Activated T-helper 17 cell treated with anti-CD3 and anti-CD28 coated beads, Interleukin-2, amount 50 U/mL, for 72 hours (primary cell): ENCODE measurements at regions not wholly inside any gene's neighbourhood (a gene's known extent, or its start where the extent isn't known, plus 50 kb on each side); places are given as distances from the start of the nearest gene placed in this dataset.

Experiments
- ATAC-seq: fragments of 150-1000 bp; cut with Tn5 transposase; replicated peaks from 2 replicates; pipeline ENCODE4 v1.10.0; 2021; ENCODE audit warnings: mild to moderate bottlenecking, moderate library complexity
- H3K27ac Mint-ChIP-seq: one replicate; pipeline ENCODE4 v1.8.0; 2022; ENCODE audit warnings: mixed read lengths
- H3K27me3 Mint-ChIP-seq: one replicate; pipeline ENCODE4 v1.8.0; 2022; ENCODE audit warnings: mixed read lengths
- H3K36me3 Mint-ChIP-seq: one replicate; pipeline ENCODE4 v1.8.0; 2022; ENCODE audit warnings: low read depth, mild to moderate bottlenecking, mixed read lengths
- H3K4me1 Mint-ChIP-seq: one replicate; pipeline ENCODE4 v1.8.0; 2022; ENCODE audit warnings: mixed read lengths
- H3K4me3 Mint-ChIP-seq: one replicate; pipeline ENCODE4 v1.8.0; 2022; ENCODE audit warnings: mild to moderate bottlenecking, mixed read lengths
- H3K9me3 Mint-ChIP-seq: one replicate; pipeline ENCODE4 v1.8.0; 2022; ENCODE audit warnings: mixed read lengths

- no peaks in the 10 kb centered on the region for H3K27me3 Mint-ChIP-seq
- peaks cover 33% of the 10 kb centered on the region for H3K9me3 Mint-ChIP-seq
- H3K4me3 Mint-ChIP-seq: no peak overlapping the region
- no peaks in the 10 kb centered on the region for H3K4me1 Mint-ChIP-seq
- no peaks in the 10 kb centered on the region for H3K36me3 Mint-ChIP-seq
- ATAC-seq: no peak
- H3K27ac Mint-ChIP-seq: no peak overlapping the region
Observed at GRCh38 chr21:19702726-19703125, 1295.5 kb upstream of the NCAM2 start.

- no peaks in the 10 kb centered on the region for H3K36me3 Mint-ChIP-seq
- H3K4me3 Mint-ChIP-seq: no peak overlapping the region
- no peaks in the 10 kb centered on the region for H3K4me1 Mint-ChIP-seq
- H3K27ac Mint-ChIP-seq: no peak overlapping the region
- no peaks in the 10 kb centered on the region for H3K27me3 Mint-ChIP-seq
- ATAC-seq: no peak
- H3K9me3 Mint-ChIP-seq: peaks cover 32% of the 10 kb centered on the region
Observed at GRCh38 chr21:19704832-19705231, 1293.4 kb upstream of the NCAM2 start.

GRCh38 chr21:19712441-19712840, 1285.8 kb upstream of the NCAM2 start:
- Mint-ChIP-seq H3K27ac (no peak overlapping the region), H3K36me3 (no peaks in the 10 kb centered on the region), H3K4me1 (no peaks in the 10 kb centered on the region), H3K27me3 (no peaks in the 10 kb centered on the region), H3K9me3 (peaks cover 21% of the 10 kb centered on the region), H3K4me3 (no peak overlapping the region)
- no peak for ATAC-seq

DNA sequence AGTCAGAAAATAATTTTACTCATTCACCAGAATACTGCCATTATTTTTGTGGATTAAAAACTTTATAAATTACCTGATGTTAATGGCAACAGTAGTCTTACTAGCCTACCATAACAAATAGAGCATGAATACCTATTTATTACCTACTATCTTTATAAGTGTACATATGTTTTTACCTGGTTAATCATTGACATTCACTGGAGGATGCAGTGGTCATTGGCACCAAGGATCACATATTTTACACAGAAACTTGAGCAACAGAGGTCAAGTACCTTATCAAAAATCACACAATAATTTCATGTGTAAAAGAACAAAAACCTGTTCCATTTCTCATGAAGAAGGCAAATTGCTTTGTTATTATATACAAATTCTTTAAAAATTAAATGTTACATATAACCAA, 1284.9 kb upstream of the NCAM2 start:
- no peaks in the 10 kb centered on the region for H3K36me3 Mint-ChIP-seq
- no peak overlapping the region for H3K4me3 Mint-ChIP-seq
- no peak for ATAC-seq

DNA sequence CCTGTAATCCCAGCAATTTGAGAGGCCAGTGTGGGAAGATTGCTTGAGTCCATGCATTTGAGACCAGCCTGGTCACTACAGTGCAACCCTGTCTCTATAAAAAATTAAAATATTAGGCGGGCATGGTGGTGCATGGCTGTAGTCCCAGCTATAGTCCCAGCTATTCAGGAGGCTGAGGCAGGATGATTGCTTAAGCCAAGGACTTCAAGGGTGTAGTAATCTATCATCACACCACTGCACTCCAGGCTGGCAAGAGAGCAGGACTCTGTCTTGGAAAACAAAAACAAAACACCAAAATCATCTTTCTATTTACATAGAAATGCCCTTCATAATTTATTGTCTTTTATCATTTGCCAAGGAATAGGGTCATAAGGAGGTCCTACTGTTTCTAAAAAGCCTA, 1274.1 kb upstream of the NCAM2 start:
- Mint-ChIP-seq H3K27me3 (no peaks in the 10 kb centered on the region), H3K36me3 (no peaks in the 10 kb centered on the region), H3K4me1 (no peaks in the 10 kb centered on the region), H3K27ac (no peak overlapping the region), H3K4me3 (no peak overlapping the region), H3K9me3 (peaks cover 6% of the 10 kb centered on the region)
- no peak for ATAC-seq

More for the DNA sequence above, 1284.9 kb upstream of the NCAM2 start:
- Mint-ChIP-seq H3K9me3 (peaks cover 21% of the 10 kb centered on the region), H3K4me1 (no peaks in the 10 kb centered on the region), H3K27ac (no peak overlapping the region), H3K27me3 (no peaks in the 10 kb centered on the region)

- ATAC-seq: no peak
Observed at GRCh38 chr21:19731251-19731650, 1267.0 kb upstream of the NCAM2 start.

DNA sequence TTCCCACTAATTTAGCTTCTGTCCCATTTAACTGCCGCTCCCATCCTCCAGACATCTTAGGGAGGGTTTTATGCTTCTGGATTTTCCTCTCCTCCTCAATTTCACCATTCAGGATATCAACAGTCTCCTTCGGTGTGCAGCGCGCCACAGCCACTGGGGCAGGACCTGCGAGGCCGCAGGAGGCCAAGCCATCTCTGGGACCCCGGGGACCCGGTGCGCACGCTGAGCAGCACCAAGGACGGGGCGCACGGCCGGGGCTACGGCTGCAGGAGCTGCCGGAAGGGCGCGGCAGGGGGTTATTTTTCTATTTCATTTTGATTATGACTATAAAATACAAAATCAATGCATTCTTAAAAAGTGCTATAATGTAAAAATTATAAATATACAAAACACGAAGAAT, 1238.4 kb upstream of the NCAM2 start:
- H3K27ac Mint-ChIP-seq: no peak overlapping the region
- ATAC-seq: no peak

More at GRCh38 chr21:19731251-19731650, 1267.0 kb upstream of the NCAM2 start:
- Mint-ChIP-seq H3K4me3 (no peak overlapping the region), H3K36me3 (no peaks in the 10 kb centered on the region), H3K4me1 (no peaks in the 10 kb centered on the region), H3K27ac (no peak overlapping the region), H3K27me3 (no peaks in the 10 kb centered on the region), H3K9me3 (peaks cover 17% of the 10 kb centered on the region)

GRCh38 chr21:19767546-19767945, 1230.7 kb upstream of the NCAM2 start:
- no peak overlapping the region for H3K4me3 Mint-ChIP-seq
- no peak for ATAC-seq
- no peaks in the 10 kb centered on the region for H3K27me3 Mint-ChIP-seq
- peaks cover 15% of the 10 kb centered on the region for H3K9me3 Mint-ChIP-seq
- H3K4me1 Mint-ChIP-seq: no peaks in the 10 kb centered on the region
- no peak overlapping the region for H3K27ac Mint-ChIP-seq
- no peaks in the 10 kb centered on the region for H3K36me3 Mint-ChIP-seq

More for the DNA sequence above, 1238.4 kb upstream of the NCAM2 start:
- no peaks in the 10 kb centered on the region for H3K27me3 Mint-ChIP-seq
- no peak overlapping the region for H3K4me3 Mint-ChIP-seq
- H3K36me3 Mint-ChIP-seq: no peaks in the 10 kb centered on the region
- no peaks in the 10 kb centered on the region for H3K4me1 Mint-ChIP-seq
- H3K9me3 Mint-ChIP-seq: peaks cover 15% of the 10 kb centered on the region

DNA sequence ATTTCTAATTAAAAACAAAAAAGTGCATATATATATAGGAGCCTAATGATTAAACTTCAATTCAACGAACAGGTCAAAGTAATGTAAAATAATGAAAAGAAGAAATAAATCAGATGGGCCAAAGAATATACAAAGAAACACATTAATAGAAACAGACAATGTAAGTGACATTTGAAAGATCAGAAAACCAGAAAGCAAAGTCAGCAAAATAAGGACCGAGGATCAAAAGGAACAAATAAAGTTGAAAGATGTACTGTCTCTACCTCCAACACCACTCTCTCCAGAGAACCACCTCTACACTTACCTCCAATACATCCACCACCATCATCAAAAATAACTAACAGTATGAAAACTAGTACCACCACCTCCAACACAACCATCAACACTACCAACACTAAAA, 1226.3 kb upstream of the NCAM2 start:
- no peaks in the 10 kb centered on the region for H3K27me3 Mint-ChIP-seq
- H3K36me3 Mint-ChIP-seq: no peaks in the 10 kb centered on the region
- H3K4me1 Mint-ChIP-seq: no peaks in the 10 kb centered on the region
- no peak overlapping the region for H3K4me3 Mint-ChIP-seq
- peaks cover 5% of the 10 kb centered on the region for H3K9me3 Mint-ChIP-seq
- H3K27ac Mint-ChIP-seq: no peak overlapping the region
- no peak for ATAC-seq

DNA sequence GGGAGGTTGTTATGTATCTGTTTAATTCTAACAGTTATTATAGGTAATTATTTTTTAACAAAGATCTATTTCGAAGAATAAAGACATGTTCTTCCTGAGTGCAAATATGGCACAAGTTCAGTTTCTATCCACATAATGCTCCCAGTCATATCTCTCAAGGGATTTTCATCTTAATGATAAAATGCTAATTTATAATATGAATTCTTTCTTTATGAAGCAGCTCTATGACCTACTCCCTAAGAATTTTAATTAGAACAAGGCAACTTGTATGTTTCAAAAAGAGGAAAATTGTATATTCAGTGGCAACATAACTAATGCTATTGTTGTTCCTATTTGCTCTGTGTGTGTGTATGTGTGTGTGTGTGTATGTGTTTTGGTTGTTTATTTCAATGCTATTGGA, 1222.1 kb upstream of the NCAM2 start:
- Mint-ChIP-seq H3K4me1 (no peaks in the 10 kb centered on the region), H3K9me3 (peaks cover 4% of the 10 kb centered on the region), H3K27me3 (no peaks in the 10 kb centered on the region), H3K36me3 (no peaks in the 10 kb centered on the region), H3K4me3 (no peak overlapping the region), H3K27ac (no peak overlapping the region)
- no peak for ATAC-seq

- no peaks in the 10 kb centered on the region for H3K4me1 Mint-ChIP-seq
- no peak overlapping the region for H3K27ac Mint-ChIP-seq
- ATAC-seq: no peak
- H3K4me3 Mint-ChIP-seq: no peak overlapping the region
- peaks cover 7% of the 10 kb centered on the region for H3K9me3 Mint-ChIP-seq
- H3K27me3 Mint-ChIP-seq: no peaks in the 10 kb centered on the region
- H3K36me3 Mint-ChIP-seq: no peaks in the 10 kb centered on the region
Observed at GRCh38 chr21:19781881-19782652, 1216.1 kb upstream of the NCAM2 start.

GRCh38 chr21:19785941-19786340, 1212.3 kb upstream of the NCAM2 start:
- no peak overlapping the region for H3K4me3 Mint-ChIP-seq
- no peaks in the 10 kb centered on the region for H3K27me3 Mint-ChIP-seq
- no peaks in the 10 kb centered on the region for H3K36me3 Mint-ChIP-seq
- no peaks in the 10 kb centered on the region for H3K4me1 Mint-ChIP-seq
- peaks cover 7% of the 10 kb centered on the region for H3K9me3 Mint-ChIP-seq
- no peak overlapping the region for H3K27ac Mint-ChIP-seq
- no peak for ATAC-seq

DNA sequence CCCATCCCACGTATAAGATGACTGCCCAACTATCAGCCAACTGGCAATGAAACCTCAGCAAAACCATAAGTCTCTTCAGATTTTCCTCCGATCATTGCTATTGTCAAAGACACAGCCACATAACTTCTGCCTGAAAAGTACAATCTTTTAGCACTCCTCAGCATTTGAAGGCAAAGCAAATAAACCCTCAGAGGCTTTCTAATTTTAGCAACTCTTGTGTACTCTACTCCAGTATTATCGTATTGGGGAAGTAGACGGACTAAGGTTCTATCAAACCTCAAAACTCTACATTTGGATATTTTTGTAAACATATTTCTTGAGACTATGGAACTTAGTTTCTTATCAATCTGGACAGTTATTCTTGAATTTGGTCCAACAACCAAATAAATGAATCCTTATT, 1206.2 kb upstream of the NCAM2 start:
- Mint-ChIP-seq H3K27me3 (no peaks in the 10 kb centered on the region), H3K9me3 (peaks cover 8% of the 10 kb centered on the region), H3K36me3 (no peaks in the 10 kb centered on the region), H3K27ac (no peak overlapping the region), H3K4me3 (no peak overlapping the region), H3K4me1 (no peaks in the 10 kb centered on the region)
- ATAC-seq: no peak

DNA sequence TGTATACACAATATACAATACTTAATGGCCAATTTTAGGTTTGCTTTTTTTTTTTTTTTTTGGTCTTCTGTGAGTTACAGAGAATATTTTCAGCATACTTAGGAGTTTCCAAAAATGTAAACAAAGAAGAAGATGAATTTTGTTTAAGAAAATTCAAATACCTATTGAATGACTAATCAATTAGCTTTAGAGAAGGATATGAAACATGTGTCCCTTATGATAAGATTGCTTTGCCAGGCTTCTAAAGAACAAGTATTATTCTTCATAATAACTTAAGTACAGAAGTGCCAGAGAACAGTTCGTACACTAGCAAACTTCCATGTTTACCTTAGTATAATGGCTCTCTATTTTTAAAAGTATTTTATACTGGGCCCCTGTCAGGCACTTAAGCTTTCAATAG, 1191.0 kb upstream of the NCAM2 start:
- no peak overlapping the region for H3K27ac Mint-ChIP-seq
- H3K4me1 Mint-ChIP-seq: no peaks in the 10 kb centered on the region
- H3K4me3 Mint-ChIP-seq: no peak overlapping the region
- H3K9me3 Mint-ChIP-seq: peaks cover 10% of the 10 kb centered on the region
- H3K36me3 Mint-ChIP-seq: no peaks in the 10 kb centered on the region
- no peak for ATAC-seq
- H3K27me3 Mint-ChIP-seq: no peaks in the 10 kb centered on the region

DNA sequence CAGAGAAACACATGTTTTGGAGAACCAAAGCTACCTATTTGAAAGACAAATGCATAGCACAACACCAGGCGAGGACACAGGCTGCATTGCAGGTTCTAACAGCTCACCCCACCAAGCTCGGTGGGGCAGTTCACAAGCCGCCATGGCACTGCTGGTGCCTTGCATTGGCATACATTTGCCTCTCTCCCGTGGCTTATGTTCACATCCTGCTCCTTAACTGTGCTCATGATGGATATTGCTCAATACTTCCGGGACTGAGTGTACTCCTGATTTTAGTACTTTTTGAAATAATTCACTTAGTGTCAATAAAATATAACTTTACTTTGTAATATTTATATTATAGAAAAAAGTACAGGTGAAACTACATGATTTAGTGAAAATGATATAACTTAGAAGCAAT, 1187.4 kb upstream of the NCAM2 start:
- Mint-ChIP-seq H3K27ac (no peak overlapping the region), H3K9me3 (peaks cover 13% of the 10 kb centered on the region), H3K27me3 (no peaks in the 10 kb centered on the region), H3K4me1 (no peaks in the 10 kb centered on the region), H3K36me3 (no peaks in the 10 kb centered on the region), H3K4me3 (no peak overlapping the region)
- ATAC-seq: no peak

- Mint-ChIP-seq H3K36me3 (no peaks in the 10 kb centered on the region), H3K4me1 (no peaks in the 10 kb centered on the region), H3K9me3 (peaks cover 12% of the 10 kb centered on the region), H3K27me3 (no peaks in the 10 kb centered on the region), H3K27ac (no peak overlapping the region), H3K4me3 (no peak overlapping the region)
- no peak for ATAC-seq
Observed at GRCh38 chr21:19830446-19830845, 1167.8 kb upstream of the NCAM2 start.
